ENCODE measurements at regions not wholly inside any gene's neighbourhood (a gene's known extent, or its start where the extent isn't known, plus 50 kb on each side); places are given as distances from the start of the nearest gene placed in this dataset.

DNA sequence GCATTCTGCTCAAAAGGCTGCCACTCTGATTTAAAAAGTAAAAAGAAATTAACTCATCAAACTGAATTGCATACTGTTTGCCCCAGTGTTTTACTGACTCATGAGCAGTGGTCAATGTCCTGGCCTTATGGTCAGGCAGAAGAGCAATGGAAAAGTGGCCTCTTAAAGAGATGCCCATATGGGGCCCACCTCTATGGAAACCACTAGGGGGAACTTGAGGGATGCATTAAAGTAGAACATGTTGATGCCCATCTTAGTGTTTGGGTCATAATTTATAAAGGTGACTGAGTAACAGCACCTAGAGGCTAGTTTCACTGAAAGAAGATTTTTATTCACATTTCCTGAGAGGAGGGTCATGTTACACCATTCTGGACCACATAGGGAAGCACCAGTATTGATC is 66.5 kb upstream of the RNU6-1 start:
- peaks cover 0 to 9% (median 0%) of the 10 kb centered on the region in 4 donors for H3K4me1 ChIP-seq
- no peaks in the 10 kb centered on the region for H3K36me3 ChIP-seq
- TF ChIP-seq CTCF (IDR thresholded peaks at IDR 0.05) (no peak), POLR2A (IDR thresholded peaks at IDR 0.05) (no peak), EP300 (IDR thresholded peaks at IDR 0.05; ENCODE audit: low read depth) (no peak), POLR2AphosphoS5 (IDR thresholded peaks at IDR 0.05) (no peak)
- intact Hi-C loops (cut with DNase I; ENCODE audit: low total_unique reads): no loop called here
- H3K27me3 ChIP-seq: no peaks in the 10 kb centered on the region
- H3K27ac ChIP-seq: no peak overlapping the region
- no peak for DNase-seq
- in situ Hi-C loops (cut with MboI; ENCODE audit: low pct_ligation_motif_present in 1 of 4, low pct_unique_long_range_greater_than_20kb in 1 of 4, low sequenced_read_pairs in 3 of 4): no loop called here
- no peak overlapping the region for H3K4me3 ChIP-seq
- H3K9me3 ChIP-seq: peaks cover 0 to 7% of the 10 kb centered on the region in 2 donors

DNA sequence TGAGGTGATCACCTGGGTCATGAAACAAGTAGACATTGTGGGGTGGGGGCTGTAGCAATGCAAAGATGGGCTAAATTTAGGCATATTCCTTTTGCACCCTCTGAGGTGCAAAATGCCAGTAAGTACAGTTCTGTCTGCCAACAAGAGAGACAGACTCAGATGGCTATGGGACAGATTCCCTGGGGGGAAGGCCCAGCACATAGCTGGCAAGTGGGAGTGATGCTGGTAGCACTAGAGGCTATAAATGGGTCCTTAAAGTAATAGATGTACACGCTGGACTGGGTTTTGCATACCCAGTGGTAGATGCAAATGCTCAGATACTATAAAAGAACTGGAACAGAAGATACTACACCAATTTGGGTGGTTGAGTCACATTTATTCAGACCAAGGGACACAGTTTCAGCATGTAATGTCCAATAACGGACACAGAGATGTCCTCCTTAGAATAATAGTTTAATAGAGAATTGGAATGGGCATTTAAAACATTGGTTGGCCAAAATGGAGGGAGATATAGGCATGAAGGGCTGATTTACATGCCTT is 67.4 kb upstream of the RNU6-1 start:
- intact Hi-C loops (cut with DNase I; ENCODE audit: low total_unique reads) (no loop called here), in situ Hi-C loops (cut with MboI; ENCODE audit: low pct_ligation_motif_present in 1 of 4, low pct_unique_long_range_greater_than_20kb in 1 of 4, low sequenced_read_pairs in 3 of 4) (no loop called here)
- H3K27me3 ChIP-seq: no peaks in the 10 kb centered on the region
- H3K9me3 ChIP-seq: peaks cover 0 to 7% of the 10 kb centered on the region in 2 donors
- no peaks in the 10 kb centered on the region for H3K36me3 ChIP-seq
- no peak overlapping the region for H3K27ac ChIP-seq
- TF ChIP-seq POLR2A (IDR thresholded peaks at IDR 0.05) (no peak), CTCF (IDR thresholded peaks at IDR 0.05) (no peak), EP300 (IDR thresholded peaks at IDR 0.05; ENCODE audit: low read depth) (no peak), POLR2AphosphoS5 (IDR thresholded peaks at IDR 0.05) (no peak)
- 81 to 83% methylated on average over 1 to 2 of the region's 2 CpGs for WGBS, 2 donors (ENCODE audit: low coverage in 1 of 2)
- peaks cover 0 to under 1% (median 0%) of the 10 kb centered on the region in 4 donors for H3K4me1 ChIP-seq
- no peak for DNase-seq
- no peak overlapping the region for H3K4me3 ChIP-seq

GRCh38 chr15:67908756-67909155 is 68.9 kb upstream of the RNU6-1 start:
- H3K4me3 ChIP-seq: no peak overlapping the region
- 89 to 100% methylated on average over 1 to 2 of the region's 2 CpGs for WGBS, 2 donors (ENCODE audit: low coverage in 1 of 2)
- intact Hi-C loops (cut with DNase I; ENCODE audit: low total_unique reads): no loop called here

DNA sequence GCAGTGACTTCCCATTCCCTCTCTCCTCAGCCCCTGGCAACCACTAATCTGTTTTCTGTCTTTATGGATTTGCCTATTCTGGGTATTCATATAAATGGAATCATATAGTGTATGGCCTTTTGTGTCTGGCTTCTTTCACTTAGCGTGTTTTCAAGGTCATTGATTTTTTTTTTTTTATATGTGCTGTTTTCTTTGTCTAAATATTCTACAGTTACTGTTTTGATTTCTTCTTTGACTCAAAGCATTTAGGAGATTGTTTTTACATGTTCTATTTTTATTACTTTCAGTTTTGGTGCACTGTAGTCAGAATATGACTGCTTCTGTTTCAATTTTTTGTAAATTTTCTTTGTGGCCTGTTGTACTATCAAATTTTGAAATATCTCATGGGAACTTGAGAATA is 71.9 kb upstream of the RNU6-1 start:
- Histone ChIP-seq H3K36me3 (no peaks in the 10 kb centered on the region), H3K4me3 (no peak overlapping the region), H3K4me1 (peaks cover 13 to 30% (median 20%) of the 10 kb centered on the region in 4 donors), H3K27ac (no peak overlapping the region), H3K27me3 (no peaks in the 10 kb centered on the region), H3K9me3 (peaks cover 0 to 7% of the 10 kb centered on the region in 2 donors)
- intact Hi-C loops (cut with DNase I; ENCODE audit: low total_unique reads): no loop called here
- DNase-seq: no peak
- TF ChIP-seq CTCF (IDR thresholded peaks at IDR 0.05) (no peak), POLR2AphosphoS5 (IDR thresholded peaks at IDR 0.05) (no peak), POLR2A (IDR thresholded peaks at IDR 0.05) (no peak), EP300 (IDR thresholded peaks at IDR 0.05; ENCODE audit: low read depth) (no peak)
- WGBS, 2 donors (ENCODE audit: low coverage in 1 of 2): 0% methylated on average over 1 of the region's 1 CpG
- in situ Hi-C loops (cut with MboI; ENCODE audit: low pct_ligation_motif_present in 1 of 4, low pct_unique_long_range_greater_than_20kb in 1 of 4, low sequenced_read_pairs in 3 of 4): no loop called here

More at GRCh38 chr15:67908756-67909155, 68.9 kb upstream of the RNU6-1 start:
- no peaks in the 10 kb centered on the region for H3K27me3 ChIP-seq
- H3K4me1 ChIP-seq: peaks cover 0 to under 1% (median under 1%) of the 10 kb centered on the region in 4 donors
- no peak overlapping the region for H3K27ac ChIP-seq
- no peak for DNase-seq
- no peaks in the 10 kb centered on the region for H3K36me3 ChIP-seq
- no peak for TF ChIP-seq POLR2A (IDR thresholded peaks at IDR 0.05)
- no peak for TF ChIP-seq CTCF (IDR thresholded peaks at IDR 0.05)
- TF ChIP-seq POLR2AphosphoS5 (IDR thresholded peaks at IDR 0.05): no peak
- TF ChIP-seq EP300 (IDR thresholded peaks at IDR 0.05; ENCODE audit: low read depth): no peak
- in situ Hi-C loops (cut with MboI; ENCODE audit: low pct_ligation_motif_present in 1 of 4, low pct_unique_long_range_greater_than_20kb in 1 of 4, low sequenced_read_pairs in 3 of 4): no loop called here
- H3K9me3 ChIP-seq: peaks cover 0 to 7% of the 10 kb centered on the region in 2 donors
